SK-N-SH treated with all-trans-retinoic acid at 6 μM for 48 hours (cell line): ENCODE measurements at regions not wholly inside any gene's neighbourhood (a gene's known extent, or its start where the extent isn't known, plus 50 kb on each side); places are given as distances from the start of the nearest gene placed in this dataset.

Source experiments
- ARNTL ChIP-seq: fragments of 450-650 bp; formaldehyde crosslinking; IDR thresholded peaks from 2 replicates; pipeline ENCODE4 v1.5.0; 2020; ENCODE audit warnings: low read depth, mild to moderate bottlenecking, moderate library complexity, borderline replicate concordance
- CREB5 ChIP-seq: fragments of 250-450 bp; sonication (Bioruptor Pico); IDR thresholded peaks from 2 replicates; pipeline ENCODE4 v1.5.1; 2020; ENCODE audit warnings: low read depth, mild to moderate bottlenecking, moderate library complexity
- PATZ1 ChIP-seq: fragments of 250-450 bp; sonication (Bioruptor Pico); IDR thresholded peaks from 2 replicates; pipeline ENCODE4 v1.8.0; 2020; ENCODE audit warnings: mild to moderate bottlenecking, moderate library complexity, borderline replicate concordance
- TOX ChIP-seq: fragments of 250-450 bp; sonication (Bioruptor Pico); IDR thresholded peaks from 2 replicates; pipeline ENCODE4 v1.8.0; 2021; ENCODE audit warnings: mild to moderate bottlenecking, moderate library complexity, borderline replicate concordance

- TF ChIP-seq PATZ1 (no peak), CREB5 (CRISPR knock-in tag) (no peak), TOX (CRISPR knock-in tag) (no peak), ARNTL (CRISPR knock-in tag) (no peak)
Observed at GRCh38 chr2:166572937-166573336, 78.9 kb upstream of the SCN7A start.
